Peyer's patch (tissue), 4 donors: ENCODE measurements at regions not wholly inside any gene's neighbourhood (a gene's known extent, or its start where the extent isn't known, plus 50 kb on each side); places are given as distances from the start of the nearest gene placed in this dataset.

ENCODE experiments used
- DNase-seq, 3 donors: peaks; one replicate each; pipeline ENCODE4 v3.0.0-alpha.2; 2017 to 2019
- H3K27ac ChIP-seq, 4 donors: fragments of 200-600 bp; sonication (generic); one replicate each; pipeline ENCODE4 v1.5.1; 2016 to 2019
- H3K27me3 ChIP-seq, 2 donors: fragments of 200-600 bp; sonication (generic); one replicate each; pipeline ENCODE4 v1.5.1; 2019
- H3K36me3 ChIP-seq, 3 donors: fragments of 200-600 bp; sonication (generic); one replicate each; pipeline ENCODE4 v1.5.1; 2016 to 2019
- H3K4me1 ChIP-seq, 4 donors: fragments of 200-600 bp; sonication (generic); one replicate each; pipeline ENCODE4 v1.5.1; 2016 to 2019
- H3K4me3 ChIP-seq, 4 donors: fragments of 200-600 bp; sonication (generic); 1 replicate in 3 of 4; 2 replicates in 1 of 4; pipeline ENCODE4 v1.5.1; 2016 to 2019; ENCODE audit warnings: mild to moderate bottlenecking in 1 of 4
- H3K9me3 ChIP-seq, 4 donors: fragments of 200-600 bp; sonication (generic); one replicate each; pipeline ENCODE4 v1.5.1; 2016 to 2019; ENCODE audit warnings: mild to moderate bottlenecking in 1 of 4
- POLR2A ChIP-seq, 2 donors: fragments of 450-650 bp; IDR thresholded peaks; one replicate each; pipeline ENCODE4 v1.5.1; 2017; ENCODE audit warnings: antibody characterized with exemption in 2 of 2, mild to moderate bottlenecking in 2 of 2, moderate library complexity in 2 of 2
- TF ChIP-seq, protein P1 (sequence below), 6 experiments: fragments of 450-650 bp in 4 of 6; fragments of 200-600 bp in 2 of 6; sonication (generic) in 1 of 6; IDR thresholded peaks; one replicate each; pipeline ENCODE4 v1.5.1; 2017 to 2019; ENCODE audit warnings: antibody characterized with exemption in 6 of 6, mild to moderate bottlenecking in 3 of 6, moderate library complexity in 1 of 6

DNA sequence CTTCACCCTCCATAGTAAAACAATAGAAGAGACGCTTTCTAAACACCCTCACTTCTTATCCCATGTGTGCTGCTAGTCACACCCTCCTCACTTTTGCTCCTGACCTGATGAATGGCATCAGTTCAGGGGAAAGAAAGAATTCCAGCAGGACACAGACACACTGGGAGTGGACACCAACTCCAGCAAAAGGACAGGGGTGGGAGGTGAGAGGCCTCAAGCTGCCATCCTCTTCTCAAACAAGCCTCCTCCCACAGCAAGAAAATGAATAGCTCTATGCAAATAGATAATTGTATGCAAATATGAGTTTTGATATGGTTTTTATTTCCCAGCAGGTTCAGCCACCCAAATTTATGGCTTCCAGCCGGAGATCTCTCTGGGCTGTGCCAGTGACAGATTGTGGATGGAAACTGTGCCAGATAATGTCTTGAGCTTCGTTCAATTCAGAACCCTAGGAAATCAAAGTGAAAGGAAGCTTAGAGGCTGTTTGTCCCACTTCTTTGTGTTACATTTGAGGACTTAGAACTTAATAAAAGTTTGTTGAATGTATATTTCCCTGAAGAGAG, 209.3 kb upstream of the PPP2R3A start:
- no peaks in the 10 kb centered on the region for H3K27me3 ChIP-seq
- H3K36me3 ChIP-seq: no peaks in the 10 kb centered on the region
- H3K9me3 ChIP-seq: no peaks in the 10 kb centered on the region
- H3K4me1 ChIP-seq: no peaks in the 10 kb centered on the region
- H3K27ac ChIP-seq: no peak overlapping the region
- TF ChIP-seq POLR2A (IDR thresholded peaks at IDR 0.05): no peak
- TF ChIP-seq, protein P1, sequence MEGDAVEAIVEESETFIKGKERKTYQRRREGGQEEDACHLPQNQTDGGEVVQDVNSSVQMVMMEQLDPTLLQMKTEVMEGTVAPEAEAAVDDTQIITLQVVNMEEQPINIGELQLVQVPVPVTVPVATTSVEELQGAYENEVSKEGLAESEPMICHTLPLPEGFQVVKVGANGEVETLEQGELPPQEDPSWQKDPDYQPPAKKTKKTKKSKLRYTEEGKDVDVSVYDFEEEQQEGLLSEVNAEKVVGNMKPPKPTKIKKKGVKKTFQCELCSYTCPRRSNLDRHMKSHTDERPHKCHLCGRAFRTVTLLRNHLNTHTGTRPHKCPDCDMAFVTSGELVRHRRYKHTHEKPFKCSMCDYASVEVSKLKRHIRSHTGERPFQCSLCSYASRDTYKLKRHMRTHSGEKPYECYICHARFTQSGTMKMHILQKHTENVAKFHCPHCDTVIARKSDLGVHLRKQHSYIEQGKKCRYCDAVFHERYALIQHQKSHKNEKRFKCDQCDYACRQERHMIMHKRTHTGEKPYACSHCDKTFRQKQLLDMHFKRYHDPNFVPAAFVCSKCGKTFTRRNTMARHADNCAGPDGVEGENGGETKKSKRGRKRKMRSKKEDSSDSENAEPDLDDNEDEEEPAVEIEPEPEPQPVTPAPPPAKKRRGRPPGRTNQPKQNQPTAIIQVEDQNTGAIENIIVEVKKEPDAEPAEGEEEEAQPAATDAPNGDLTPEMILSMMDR (IDR thresholded peaks at IDR 0.05): no peak
- no peak overlapping the region for H3K4me3 ChIP-seq
- no peak for DNase-seq

DNA sequence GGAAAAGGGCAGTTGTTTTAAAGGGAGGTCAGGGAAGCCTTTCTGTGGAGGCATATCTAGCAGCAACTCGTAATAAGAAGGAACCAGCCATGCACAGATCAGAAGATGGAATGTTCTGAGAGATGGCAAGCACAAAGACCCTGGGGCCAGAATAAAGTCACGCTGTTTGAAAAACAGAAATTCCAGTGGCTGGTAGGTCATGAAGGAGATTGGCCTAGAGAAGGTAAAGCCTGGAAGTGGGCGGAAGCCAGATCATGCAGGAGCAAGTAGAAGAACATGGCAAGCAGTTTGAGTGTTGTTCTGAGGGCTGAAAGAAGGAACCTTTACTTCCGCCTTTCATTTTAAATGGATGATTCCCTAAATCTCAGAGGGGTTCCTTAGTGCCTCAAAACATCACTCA, 208.1 kb upstream of the PPP2R3A start:
- H3K27me3 ChIP-seq: no peaks in the 10 kb centered on the region
- TF ChIP-seq POLR2A (IDR thresholded peaks at IDR 0.05): no peak
- TF ChIP-seq, protein P1 (IDR thresholded peaks at IDR 0.05): no peak
- no peaks in the 10 kb centered on the region for H3K4me1 ChIP-seq
- no peak for DNase-seq
- H3K4me3 ChIP-seq: no peak overlapping the region
- H3K27ac ChIP-seq: no peak overlapping the region
- no peaks in the 10 kb centered on the region for H3K36me3 ChIP-seq
- H3K9me3 ChIP-seq: no peaks in the 10 kb centered on the region

DNA sequence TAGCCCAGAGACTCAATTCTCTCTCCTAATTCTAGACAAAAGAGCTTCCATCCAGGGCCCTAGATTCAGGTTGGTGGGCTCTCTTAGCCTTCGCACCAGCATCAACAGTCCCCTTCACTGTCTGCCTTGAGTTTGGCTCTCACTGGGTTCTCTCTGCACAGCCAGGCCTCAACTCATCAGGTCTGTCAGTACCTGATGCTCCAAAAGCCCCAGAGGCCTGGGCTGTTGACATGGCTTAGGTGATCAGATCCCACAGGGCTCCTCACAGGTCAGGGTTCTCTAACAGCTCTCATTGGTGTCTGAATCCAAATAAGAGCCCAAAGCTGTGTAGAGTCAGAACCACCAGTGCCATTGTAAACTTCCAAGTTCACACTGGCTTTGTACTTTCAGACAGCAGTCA, 206.6 kb upstream of the PPP2R3A start:
- Histone ChIP-seq H3K4me1 (no peaks in the 10 kb centered on the region), H3K9me3 (no peaks in the 10 kb centered on the region), H3K27me3 (no peaks in the 10 kb centered on the region), H3K27ac (no peak overlapping the region), H3K36me3 (no peaks in the 10 kb centered on the region), H3K4me3 (no peak overlapping the region)
- TF ChIP-seq, protein P1 (IDR thresholded peaks at IDR 0.05): no peak
- no peak for TF ChIP-seq POLR2A (IDR thresholded peaks at IDR 0.05)
- DNase-seq: no peak

DNA sequence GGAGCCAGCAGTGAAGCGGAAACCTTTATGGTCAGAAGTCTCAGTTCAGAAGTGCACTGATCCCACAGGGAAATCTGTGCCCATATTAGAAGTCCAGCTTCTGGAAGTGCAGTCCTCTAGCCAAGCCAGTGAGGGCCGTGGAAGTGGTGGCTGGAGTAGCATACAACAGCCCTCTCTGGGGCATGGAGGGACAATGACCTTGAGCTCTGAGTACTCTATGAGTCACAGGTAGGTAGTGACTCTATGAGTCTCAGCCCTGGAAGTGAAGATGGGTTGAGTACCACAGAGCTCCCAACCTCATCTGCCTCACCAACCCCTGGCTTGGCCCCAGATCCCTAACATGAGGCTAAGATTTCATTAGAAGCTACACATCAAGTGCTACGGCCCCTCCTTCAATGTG, 205.9 kb upstream of the PPP2R3A start:
- no peak for TF ChIP-seq POLR2A (IDR thresholded peaks at IDR 0.05)
- TF ChIP-seq, protein P1 (IDR thresholded peaks at IDR 0.05): no peak
- H3K4me1 ChIP-seq: no peaks in the 10 kb centered on the region
- H3K9me3 ChIP-seq: no peaks in the 10 kb centered on the region

DNA sequence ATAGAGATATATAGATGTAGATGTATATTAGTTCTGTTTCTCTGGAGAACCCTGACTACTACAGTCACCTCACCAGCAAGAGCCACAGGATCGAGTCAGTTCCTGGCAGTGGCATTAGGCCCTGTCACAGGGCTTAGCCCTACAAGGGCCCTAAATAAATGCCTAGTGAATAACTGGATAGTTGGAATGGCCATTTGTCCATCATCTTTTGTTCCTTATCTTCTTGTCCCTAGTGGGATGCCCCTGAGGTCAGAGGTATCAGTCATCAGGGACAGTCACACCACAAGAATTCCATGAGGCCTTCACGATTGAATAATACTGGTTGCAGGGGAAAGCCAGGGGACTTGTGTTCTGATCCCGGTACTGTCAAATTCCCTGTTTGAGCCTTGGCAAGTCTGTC, 204.9 kb upstream of the PPP2R3A start:
- DNase-seq: no peak
- no peak overlapping the region for H3K4me3 ChIP-seq
- no peak for TF ChIP-seq POLR2A (IDR thresholded peaks at IDR 0.05)
- TF ChIP-seq, protein P1 (IDR thresholded peaks at IDR 0.05): no peak
- H3K27ac ChIP-seq: no peak overlapping the region
- no peaks in the 10 kb centered on the region for H3K4me1 ChIP-seq
- H3K27me3 ChIP-seq: no peaks in the 10 kb centered on the region
- no peaks in the 10 kb centered on the region for H3K9me3 ChIP-seq
- no peaks in the 10 kb centered on the region for H3K36me3 ChIP-seq

More for the DNA sequence above, 205.9 kb upstream of the PPP2R3A start:
- Histone ChIP-seq H3K4me3 (no peak overlapping the region), H3K27ac (no peak overlapping the region), H3K36me3 (no peaks in the 10 kb centered on the region), H3K27me3 (no peaks in the 10 kb centered on the region)
- DNase-seq: no peak
